Esophagus squamous epithelium (tissue), 4 donors: ENCODE measurements at regions not wholly inside any gene's neighbourhood (a gene's known extent, or its start where the extent isn't known, plus 50 kb on each side); places are given as distances from the start of the nearest gene placed in this dataset.

Experiments
- POLR2A ChIP-seq, 4 donors: fragments of 450-650 bp; IDR thresholded peaks; one replicate each; pipeline ENCODE4 v1.6.1; 2017; ENCODE audit warnings: antibody characterized with exemption in 4 of 4, mild to moderate bottlenecking in 4 of 4, moderate library complexity in 3 of 4
- TF ChIP-seq, protein P1 (sequence below), 6 experiments: fragments of 450-650 bp in 4 of 6; fragments of 200-600 bp in 2 of 6; sonication (generic) in 2 of 6; IDR thresholded peaks; one replicate each; pipeline ENCODE4 v1.5.1; 2016 to 2019; ENCODE audit warnings: antibody characterized with exemption in 6 of 6, mild to moderate bottlenecking in 4 of 6, moderate library complexity in 4 of 6

DNA sequence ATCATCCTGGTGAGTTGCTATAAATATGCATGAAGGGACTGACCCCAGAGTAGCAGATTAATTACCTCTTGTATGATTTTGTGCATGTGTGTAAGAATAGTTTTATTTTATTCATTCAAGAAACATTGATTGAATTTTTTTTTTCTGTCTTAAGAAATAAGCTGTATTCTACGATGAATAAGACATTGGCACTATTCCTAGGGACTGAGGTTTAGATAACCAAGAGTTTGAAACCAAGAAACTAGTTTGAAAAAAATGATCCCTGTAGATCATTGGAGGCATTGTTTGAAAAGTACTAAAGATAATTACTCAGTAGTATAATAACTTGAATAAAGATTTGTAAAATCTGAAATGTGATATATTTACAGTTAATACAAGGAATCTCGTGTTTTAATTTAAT is 1086.9 kb downstream of the PCDH7 start:
- TF ChIP-seq, protein P1, sequence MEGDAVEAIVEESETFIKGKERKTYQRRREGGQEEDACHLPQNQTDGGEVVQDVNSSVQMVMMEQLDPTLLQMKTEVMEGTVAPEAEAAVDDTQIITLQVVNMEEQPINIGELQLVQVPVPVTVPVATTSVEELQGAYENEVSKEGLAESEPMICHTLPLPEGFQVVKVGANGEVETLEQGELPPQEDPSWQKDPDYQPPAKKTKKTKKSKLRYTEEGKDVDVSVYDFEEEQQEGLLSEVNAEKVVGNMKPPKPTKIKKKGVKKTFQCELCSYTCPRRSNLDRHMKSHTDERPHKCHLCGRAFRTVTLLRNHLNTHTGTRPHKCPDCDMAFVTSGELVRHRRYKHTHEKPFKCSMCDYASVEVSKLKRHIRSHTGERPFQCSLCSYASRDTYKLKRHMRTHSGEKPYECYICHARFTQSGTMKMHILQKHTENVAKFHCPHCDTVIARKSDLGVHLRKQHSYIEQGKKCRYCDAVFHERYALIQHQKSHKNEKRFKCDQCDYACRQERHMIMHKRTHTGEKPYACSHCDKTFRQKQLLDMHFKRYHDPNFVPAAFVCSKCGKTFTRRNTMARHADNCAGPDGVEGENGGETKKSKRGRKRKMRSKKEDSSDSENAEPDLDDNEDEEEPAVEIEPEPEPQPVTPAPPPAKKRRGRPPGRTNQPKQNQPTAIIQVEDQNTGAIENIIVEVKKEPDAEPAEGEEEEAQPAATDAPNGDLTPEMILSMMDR (IDR thresholded peaks at IDR 0.05), result no peak
- TF ChIP-seq POLR2A (IDR thresholded peaks at IDR 0.05), result no peak
